H1 (cell line): ENCODE measurements at regions not wholly inside any gene's neighbourhood (a gene's known extent, or its start where the extent isn't known, plus 50 kb on each side); places are given as distances from the start of the nearest gene placed in this dataset.

Source experiments
- ATF2 ChIP-seq: IDR thresholded peaks from 2 replicates; pipeline ENCODE4 v1.6.1; 2012; ENCODE audit warnings: low read length, inconsistent platforms
- CHD2 ChIP-seq: IDR thresholded peaks from 2 replicates; pipeline ENCODE4 v1.6.1; 2012; ENCODE audit warnings: low read length, improper control_type of control experiment
- EP300 ChIP-seq, 2 experiments: IDR thresholded peaks; 1 replicate in 1 of 2; 2 replicates in 1 of 2; pipeline ENCODE4 v1.6.1; 2011 to 2012; ENCODE audit warnings: low read depth in 2 of 2, low read length in 2 of 2, mild to moderate bottlenecking in 2 of 2, borderline replicate concordance in 1 of 2, inconsistent platforms in 1 of 2, moderate library complexity in 1 of 2
- GTF2F1 ChIP-seq: IDR thresholded peaks from 2 replicates; pipeline ENCODE4 v1.6.1; 2012; ENCODE audit warnings: low read depth, low read length, improper control_type of control experiment, borderline replicate concordance
- RNF2 ChIP-seq: fragments of 200-900, 300-1000 bp; sonication (generic); IDR thresholded peaks from 2 replicates; pipeline ENCODE4 v1.7.1; 2016; ENCODE audit warnings: borderline replicate concordance, low read depth, mild to moderate bottlenecking, antibody characterized with exemption, low read length; ENCODE audit not compliant: poor library complexity, severe bottlenecking; ENCODE audit errors: missing control alignments
- TAF7 ChIP-seq: optimal IDR thresholded peaks from 2 replicates; pipeline ENCODE3; 2011; ENCODE audit warnings: low read depth, mild to moderate bottlenecking, inconsistent platforms, low read length, moderate library complexity, borderline replicate concordance
- TF ChIP-seq, protein P1 (sequence below): IDR thresholded peaks from 2 replicates; pipeline ENCODE4 v1.6.1; 2011; ENCODE audit warnings: low read length, improper control_type of control experiment

DNA sequence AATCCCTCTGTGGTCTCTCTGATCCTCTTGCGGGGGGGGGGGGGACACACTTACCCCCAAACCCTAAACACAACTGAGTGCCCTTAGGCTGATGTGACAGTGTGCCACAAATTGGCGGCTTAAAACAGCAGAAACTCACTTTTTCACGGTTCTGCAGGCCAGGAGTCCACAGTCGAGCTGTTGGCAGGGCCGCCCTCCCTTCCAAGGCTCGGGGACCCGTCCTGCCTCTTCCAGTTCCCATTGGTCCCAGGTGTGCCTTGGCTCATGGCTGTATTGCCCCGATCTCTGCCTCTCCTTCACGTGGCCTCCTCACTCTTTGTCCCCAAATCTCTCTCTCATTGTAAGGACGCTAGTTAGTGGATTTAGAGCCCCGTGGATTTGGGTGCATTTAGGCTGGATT is 199.9 kb upstream of the CIBAR2 start (continued):
- TF ChIP-seq ATF2: no peak
- TF ChIP-seq RNF2: no peak
- no peak for TF ChIP-seq CHD2
- no peak for TF ChIP-seq GTF2F1
- no peak for TF ChIP-seq TAF7
- TF ChIP-seq, protein P1, sequence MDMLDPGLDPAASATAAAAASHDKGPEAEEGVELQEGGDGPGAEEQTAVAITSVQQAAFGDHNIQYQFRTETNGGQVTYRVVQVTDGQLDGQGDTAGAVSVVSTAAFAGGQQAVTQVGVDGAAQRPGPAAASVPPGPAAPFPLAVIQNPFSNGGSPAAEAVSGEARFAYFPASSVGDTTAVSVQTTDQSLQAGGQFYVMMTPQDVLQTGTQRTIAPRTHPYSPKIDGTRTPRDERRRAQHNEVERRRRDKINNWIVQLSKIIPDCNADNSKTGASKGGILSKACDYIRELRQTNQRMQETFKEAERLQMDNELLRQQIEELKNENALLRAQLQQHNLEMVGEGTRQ: no peak
- TF ChIP-seq EP300 (IDR thresholded peaks at IDR 0.05; ENCODE audit: borderline replicate concordance in 1 of 2, low read depth in 2 of 2, low read length in 2 of 2): no peak
